ENCODE measurements at regions not wholly inside any gene's neighbourhood (a gene's known extent, or its start where the extent isn't known, plus 50 kb on each side); places are given as distances from the start of the nearest gene placed in this dataset.

DNA sequence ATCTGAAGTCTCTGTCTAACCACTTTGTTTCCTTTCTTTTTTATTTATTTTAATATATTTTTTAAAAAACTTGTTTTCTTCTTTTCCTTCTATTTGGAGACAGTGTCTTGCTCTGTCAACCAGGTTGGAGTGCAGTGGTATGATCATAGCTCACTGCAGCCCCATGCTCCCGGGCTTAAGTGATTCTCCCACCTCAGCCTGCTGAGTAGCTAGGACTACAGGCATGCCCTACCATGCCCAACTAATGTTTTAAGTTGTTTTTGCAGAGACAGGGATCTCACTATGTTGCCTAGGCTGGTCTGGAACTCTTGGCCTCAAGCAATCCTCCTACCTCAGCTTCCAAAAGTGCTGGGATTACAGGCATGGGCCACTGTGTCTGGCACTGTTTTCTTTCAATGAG lies 81.1 kb upstream of the TLK1 start:
- TF ChIP-seq, protein P1, sequence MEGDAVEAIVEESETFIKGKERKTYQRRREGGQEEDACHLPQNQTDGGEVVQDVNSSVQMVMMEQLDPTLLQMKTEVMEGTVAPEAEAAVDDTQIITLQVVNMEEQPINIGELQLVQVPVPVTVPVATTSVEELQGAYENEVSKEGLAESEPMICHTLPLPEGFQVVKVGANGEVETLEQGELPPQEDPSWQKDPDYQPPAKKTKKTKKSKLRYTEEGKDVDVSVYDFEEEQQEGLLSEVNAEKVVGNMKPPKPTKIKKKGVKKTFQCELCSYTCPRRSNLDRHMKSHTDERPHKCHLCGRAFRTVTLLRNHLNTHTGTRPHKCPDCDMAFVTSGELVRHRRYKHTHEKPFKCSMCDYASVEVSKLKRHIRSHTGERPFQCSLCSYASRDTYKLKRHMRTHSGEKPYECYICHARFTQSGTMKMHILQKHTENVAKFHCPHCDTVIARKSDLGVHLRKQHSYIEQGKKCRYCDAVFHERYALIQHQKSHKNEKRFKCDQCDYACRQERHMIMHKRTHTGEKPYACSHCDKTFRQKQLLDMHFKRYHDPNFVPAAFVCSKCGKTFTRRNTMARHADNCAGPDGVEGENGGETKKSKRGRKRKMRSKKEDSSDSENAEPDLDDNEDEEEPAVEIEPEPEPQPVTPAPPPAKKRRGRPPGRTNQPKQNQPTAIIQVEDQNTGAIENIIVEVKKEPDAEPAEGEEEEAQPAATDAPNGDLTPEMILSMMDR (conservative IDR thresholded peaks at IDR 0.05 in 1 of 2, IDR thresholded peaks at IDR 0.05 in 1 of 2; ENCODE audit: extremely low read depth in 1 of 2, insufficient read depth in 1 of 2, low read depth in 1 of 2, low read length in 2 of 2): no peak
- no peak for TF ChIP-seq EZH2 (IDR thresholded peaks at IDR 0.05; ENCODE audit: borderline replicate concordance, low read length)

All from mammary epithelial cell (primary cell).